GM21367 (cell line): ENCODE measurements at regions not wholly inside any gene's neighbourhood (a gene's known extent, or its start where the extent isn't known, plus 50 kb on each side); places are given as distances from the start of the nearest gene placed in this dataset.
A peak's percentile ranks its signal among the peaks of the same experiment; 100 is the strongest.

ENCODE experiments used
- ATAC-seq: cut with Tn5 transposase; IDR thresholded peaks from one replicate; pipeline ENCODE4 v1.9.1; 2021; ENCODE audit not compliant: unreplicated experiment

DNA sequence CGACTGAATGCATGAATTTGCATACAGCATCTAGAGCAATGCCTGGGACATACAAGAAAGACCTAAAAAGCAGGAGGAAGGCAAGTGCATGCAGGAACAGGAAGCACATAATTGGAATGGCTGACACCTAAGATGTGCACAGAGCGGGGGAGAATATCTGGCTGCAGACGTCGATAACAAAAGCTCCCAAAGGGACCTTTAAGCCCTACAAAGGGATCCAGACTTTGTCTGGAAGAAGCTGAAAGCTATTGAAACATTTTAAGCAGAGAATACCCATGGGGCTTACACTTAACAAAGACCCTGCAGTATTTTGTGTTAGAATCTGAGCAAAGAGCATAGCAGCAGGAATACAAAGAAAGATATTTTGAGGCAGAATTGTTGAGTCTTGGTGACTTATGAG lies 107.4 kb upstream of the CLDN10 start:
- no peak for ATAC-seq

DNA sequence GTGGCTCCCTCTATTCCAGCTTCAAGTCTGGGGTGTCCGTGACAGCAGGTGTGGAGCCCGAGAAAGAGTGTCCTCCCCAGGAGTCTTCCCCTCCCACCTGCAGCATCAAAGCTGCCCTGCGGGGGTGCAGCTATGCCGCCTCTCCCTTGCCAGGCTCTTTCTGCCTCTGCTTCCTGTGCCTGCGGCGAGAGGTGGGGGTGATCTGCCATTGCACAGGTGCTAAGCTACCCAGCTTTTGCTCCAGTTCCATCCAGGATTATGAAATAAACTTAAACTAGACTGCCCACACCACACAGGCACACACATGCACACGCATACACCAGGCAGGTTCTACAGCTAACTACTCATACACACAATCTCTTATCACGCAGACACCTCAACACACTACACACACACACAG lies 104.7 kb upstream of the CLDN10 start:
- no peak for ATAC-seq

DNA sequence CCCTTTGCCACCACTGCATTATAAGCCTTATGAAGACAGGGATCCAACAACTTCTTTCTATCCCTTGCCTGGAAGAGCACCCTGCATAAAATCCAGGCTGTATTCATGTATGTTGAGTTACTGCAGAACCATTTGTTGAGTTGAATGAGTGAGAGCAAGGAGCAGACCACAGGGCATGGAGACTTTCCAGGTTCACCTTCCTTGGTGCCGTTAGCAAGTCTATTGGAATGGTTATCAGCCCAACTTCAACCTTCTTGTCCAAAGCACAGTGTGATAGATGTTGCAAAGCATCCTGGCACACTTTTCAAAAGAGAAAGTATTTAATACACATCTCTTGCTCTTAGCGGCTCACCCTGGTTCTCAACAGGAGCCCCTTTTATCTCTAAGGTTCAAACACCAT lies 100.9 kb upstream of the CLDN10 start:
- ATAC-seq = no peak

DNA sequence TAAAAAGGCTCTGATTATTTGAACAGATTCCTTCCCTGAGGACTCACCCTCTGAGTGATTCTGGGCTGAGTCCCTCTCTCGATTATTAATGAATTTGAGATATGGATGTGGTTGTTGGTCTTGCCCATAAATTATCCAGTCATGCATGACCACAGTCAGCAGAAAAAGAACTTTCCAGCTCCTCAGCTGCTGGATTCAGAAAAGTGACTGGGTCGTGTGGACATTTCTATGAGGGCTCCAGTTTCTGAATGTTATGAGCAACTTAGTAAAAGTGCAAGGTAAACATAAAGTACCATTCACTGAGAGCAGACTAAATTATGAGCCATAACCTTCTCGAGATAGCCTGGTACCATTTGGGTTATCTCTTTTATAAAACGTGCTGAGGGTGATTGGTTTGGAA lies 100.1 kb upstream of the CLDN10 start:
- no peak for ATAC-seq

- no peak for ATAC-seq
These were observed 96.7 kb upstream of the CLDN10 start for GRCh38 chr13:95455782-95456181.

- no peak for ATAC-seq
These were observed 95.7 kb upstream of the CLDN10 start for GRCh38 chr13:95456815-95457214.

DNA sequence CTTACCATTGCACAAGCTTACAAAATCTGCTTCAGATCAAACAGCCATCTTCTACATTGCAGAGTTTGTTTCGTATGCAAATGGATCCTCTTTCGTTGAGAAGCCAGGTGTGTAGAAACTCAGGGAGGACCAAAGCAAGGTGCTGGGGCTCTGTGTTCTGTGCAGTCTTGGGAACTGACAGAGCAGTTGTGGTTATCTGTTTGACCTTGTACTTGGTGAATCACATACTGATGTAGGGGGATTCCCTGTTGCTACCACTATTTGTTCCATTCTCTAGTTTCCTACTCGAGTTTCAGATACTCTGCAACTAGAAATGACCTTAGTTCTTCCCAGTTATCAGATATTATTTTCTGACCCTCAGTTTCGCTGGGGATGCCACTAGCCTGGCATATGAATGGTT lies 95.2 kb upstream of the CLDN10 start:
- ATAC-seq = peak; percentile 98

DNA sequence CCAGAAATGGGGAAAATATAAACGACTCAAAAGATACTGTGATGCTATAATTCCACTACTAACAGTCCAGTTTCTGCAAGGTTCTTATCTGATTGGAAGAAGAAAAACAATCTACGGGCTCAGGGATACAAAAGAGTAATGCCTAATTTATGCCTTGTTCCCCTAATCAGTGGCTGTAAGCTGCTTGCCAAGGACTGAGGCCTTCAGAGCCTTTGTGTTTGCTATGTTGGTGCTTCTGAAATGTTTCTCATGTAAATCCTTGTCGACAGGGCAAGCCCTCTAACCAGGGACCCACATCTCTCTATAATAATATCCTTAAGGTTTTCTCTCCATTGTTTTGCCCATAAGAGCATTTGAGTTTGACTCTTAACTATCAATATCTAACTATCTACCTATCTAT lies 89.7 kb upstream of the CLDN10 start:
- ATAC-seq = no peak

DNA sequence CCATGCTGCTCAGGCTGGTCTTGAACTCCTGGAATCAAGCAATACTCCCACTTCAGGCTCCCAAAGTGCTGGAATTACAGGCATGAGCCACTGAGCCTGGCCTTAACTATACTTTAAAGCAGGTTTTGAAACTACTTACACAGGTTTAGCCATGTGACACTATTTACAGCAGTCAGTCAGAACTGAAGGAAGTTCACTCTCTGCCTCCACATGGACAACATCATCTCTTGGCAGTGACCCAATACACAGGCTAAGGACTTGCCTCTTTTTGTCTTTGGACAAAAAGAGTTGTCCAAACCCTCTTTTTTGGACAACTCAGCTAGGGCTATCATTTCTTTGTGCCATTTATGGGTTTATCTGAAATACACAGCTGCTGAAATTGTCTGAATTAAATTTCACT lies 89.0 kb upstream of the CLDN10 start:
- ATAC-seq = no peak

DNA sequence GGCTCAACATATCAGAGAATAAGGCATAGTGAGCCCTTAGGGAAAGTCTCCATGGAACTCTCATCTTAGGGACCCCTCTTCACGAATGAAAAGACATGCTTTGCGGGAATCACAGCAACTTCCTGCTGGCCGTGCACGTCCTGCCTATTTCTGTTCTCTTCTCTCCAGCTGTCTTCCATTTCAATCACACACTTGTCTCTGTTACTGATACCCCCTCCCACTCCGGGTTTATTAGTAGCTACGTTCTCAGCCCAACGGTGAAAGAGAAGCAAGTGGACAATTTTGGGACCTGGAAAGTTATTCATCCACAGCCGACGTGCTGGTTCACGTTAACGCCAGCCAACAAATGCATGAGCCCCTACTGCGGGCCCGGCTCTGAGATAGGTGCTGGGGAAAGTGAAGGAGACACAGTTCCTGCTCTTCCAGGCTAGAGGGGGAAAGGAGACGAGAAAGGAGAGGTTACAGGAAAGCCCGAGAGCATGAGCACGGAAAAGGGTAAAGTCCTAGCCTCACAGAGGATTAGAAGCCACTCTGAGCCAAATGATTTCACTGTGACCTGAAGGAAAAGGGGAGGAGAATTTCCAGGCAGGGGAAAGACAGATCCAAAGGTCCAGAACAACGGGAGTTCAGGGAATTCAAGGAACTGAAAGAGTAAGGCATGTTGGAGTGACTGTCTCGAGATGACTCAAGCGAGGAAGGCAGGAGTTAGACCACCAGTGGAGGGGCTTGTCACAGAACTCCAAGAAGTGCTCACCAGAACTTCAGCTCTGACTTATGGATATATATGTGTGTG lies 81.8 kb upstream of the CLDN10 start:
- no peak for ATAC-seq

- no peak for ATAC-seq
These were observed 80.6 kb upstream of the CLDN10 start for GRCh38 chr13:95471960-95472359.

- no peak for ATAC-seq
These were observed 77.5 kb upstream of the CLDN10 start for GRCh38 chr13:95474992-95475391.

DNA sequence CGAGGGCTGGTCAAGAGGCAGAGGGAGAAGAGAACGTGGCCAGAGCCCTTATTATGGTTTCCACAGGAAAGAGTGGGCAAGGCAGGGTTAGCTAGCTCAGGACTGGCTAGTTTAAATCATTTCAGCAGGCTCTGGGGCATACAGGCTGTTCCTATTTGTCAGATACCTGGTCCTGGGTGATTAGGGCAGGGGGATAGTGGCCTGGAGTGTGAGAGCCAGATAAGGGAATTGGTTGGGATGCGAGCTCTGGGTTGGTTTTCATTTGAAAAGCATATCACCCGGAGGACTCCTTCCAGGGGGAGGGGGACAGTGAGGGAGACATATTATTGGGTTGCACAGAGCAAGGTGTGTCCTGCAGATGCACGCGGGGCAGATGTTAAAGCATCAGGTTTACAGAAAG lies 75.3 kb upstream of the CLDN10 start:
- no peak for ATAC-seq

- ATAC-seq = peak; percentile 11
These were observed 72.8 kb upstream of the CLDN10 start for GRCh38 chr13:95479731-95480130.

- peak; percentile 61 for ATAC-seq
These were observed 72.4 kb upstream of the CLDN10 start for GRCh38 chr13:95480131-95480545.

- ATAC-seq = no peak
These were observed 71.4 kb upstream of the CLDN10 start for GRCh38 chr13:95480791-95481780.

DNA sequence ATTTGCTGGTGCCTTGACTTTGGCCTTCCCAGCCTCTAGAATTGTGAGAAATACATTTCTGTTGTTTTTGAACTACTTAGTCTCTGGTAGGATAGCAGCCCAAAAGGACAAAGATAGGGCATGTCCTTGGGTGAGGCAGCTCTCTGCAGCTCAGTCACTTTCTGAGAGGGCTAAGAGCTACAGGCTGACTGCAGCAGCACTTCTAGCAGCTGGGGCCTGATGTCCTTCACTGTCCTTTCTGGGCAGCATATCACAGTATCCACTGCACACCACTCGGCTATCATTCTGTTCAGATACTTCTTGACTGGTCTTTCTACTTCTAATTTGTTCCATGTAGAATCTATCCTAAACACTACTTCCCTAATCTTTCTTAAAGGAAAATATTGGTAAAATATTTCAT lies 68.5 kb upstream of the CLDN10 start:
- no peak for ATAC-seq

GRCh38 chr13:95485045-95485517 lies 67.4 kb upstream of the CLDN10 start:
- ATAC-seq = no peak

DNA sequence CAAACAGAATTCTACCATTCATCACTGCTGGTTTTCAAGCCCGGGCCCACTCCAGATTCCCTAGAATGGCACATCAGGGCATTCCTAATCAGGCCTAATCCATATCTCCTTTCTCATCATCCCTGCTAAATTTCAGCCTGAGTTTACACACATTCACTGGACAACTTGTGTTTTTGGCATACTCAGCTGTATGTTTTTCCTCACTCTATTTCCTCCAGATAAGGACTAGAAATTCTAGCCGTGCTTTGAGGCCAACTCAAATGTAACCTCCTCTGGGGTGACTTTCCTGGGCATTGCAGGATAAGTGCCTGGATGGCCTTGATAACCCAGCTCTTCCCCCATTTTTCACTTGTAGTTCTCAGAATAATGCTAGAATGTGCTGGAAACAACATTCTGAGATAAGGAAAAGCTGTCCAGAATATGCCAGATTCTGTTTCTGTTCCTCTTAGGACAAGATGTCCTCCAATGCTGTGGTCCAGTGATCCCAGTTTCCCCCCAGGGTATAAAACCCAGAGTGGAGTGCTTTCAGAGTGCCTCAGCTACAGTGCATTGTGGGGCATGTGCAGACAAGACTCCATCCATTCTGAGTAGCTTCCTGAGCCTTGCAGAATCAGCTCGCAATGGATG lies 66.9 kb upstream of the CLDN10 start:
- ATAC-seq = no peak

- no peak for ATAC-seq
These were observed 60.3 kb upstream of the CLDN10 start for GRCh38 chr13:95492044-95492801.
